H1 (cell line): ENCODE measurements at regions not wholly inside any gene's neighbourhood (a gene's known extent, or its start where the extent isn't known, plus 50 kb on each side); places are given as distances from the start of the nearest gene placed in this dataset.

Experiments used
- CTCF ChIA-PET: fragments of 300-600 bp; sonication (Branson Sonifier 250); formaldehyde crosslinking; loops from one replicate; lab custom pipeline; 2021; ENCODE audit not compliant: partially characterized antibody; lab: Charles Lee
- POLR2A ChIA-PET: fragments of 300-600 bp; sonication (Branson Sonifier 250); formaldehyde crosslinking; loops from one replicate; lab custom pipeline; 2021; ENCODE audit warnings: inconsistent platforms; ENCODE audit not compliant: partially characterized antibody; lab: Charles Lee
- DNase-seq, 2 experiments: peaks; one replicate each; pipeline versions ENCODE4 v3.0.0 to v3.0.0-alpha.2; 2010 to 2022; ENCODE audit warnings: low spot score in 2 of 2, low read depth in 1 of 2, mixed read lengths in 1 of 2
- FAIRE-seq: peaks from 2 replicates; lab custom pipeline; 2011; peaks lifted over from hg19 to GRCh38; lab: Jason Lieb, UNC
- H2AFZ ChIP-seq: 2 replicates; pipeline ENCODE4 v1.8.1; 2012; ENCODE audit warnings: low read length, inconsistent platforms
- H2AK5ac ChIP-seq: 2 replicates; pipeline ENCODE4 v1.6.1; 2013; ENCODE audit warnings: low read depth, low read length
- H2BK120ac ChIP-seq: replicated peaks from 2 replicates; pipeline ENCODE3; 2013; ENCODE audit warnings: low read depth, low read length, inconsistent platforms
- H2BK12ac ChIP-seq: 2 replicates; pipeline ENCODE4 v1.6.1; 2013; ENCODE audit warnings: low read depth, low read length
- H2BK15ac ChIP-seq: 2 replicates; pipeline ENCODE4 v1.6.1; 2013; ENCODE audit warnings: low read length
- H2BK20ac ChIP-seq: 2 replicates; pipeline ENCODE4 v1.6.1; 2013; ENCODE audit warnings: low read length
- H2BK5ac ChIP-seq: 2 replicates; pipeline ENCODE4 v1.6.1; 2013; ENCODE audit warnings: low read depth, low read length
- H3K14ac ChIP-seq: 2 replicates; pipeline ENCODE4 v1.6.1; 2013; ENCODE audit warnings: inconsistent platforms; ENCODE audit not compliant: insufficient read length
- H3K18ac ChIP-seq: 2 replicates; pipeline ENCODE4 v1.6.1; 2013; ENCODE audit warnings: low read length; ENCODE audit errors: extremely low read depth
- H3K23ac ChIP-seq: 2 replicates; pipeline ENCODE4 v1.6.1; 2013; ENCODE audit warnings: inconsistent platforms; ENCODE audit not compliant: insufficient read length
- H3K23me2 ChIP-seq: 2 replicates; pipeline ENCODE4 v1.6.1; 2013; ENCODE audit warnings: low read depth, low read length
- H3K27ac ChIP-seq: 2 replicates; pipeline ENCODE4 v1.6.1; 2011; ENCODE audit warnings: low read depth, low read length, inconsistent platforms
- H3K27me3 ChIP-seq, 4 experiments: replicated peaks in 1 of 4; 1 replicate in 1 of 4; 2 replicates in 3 of 4; pipeline versions ENCODE4 v1.6.1 to v1.8.1; 2011 to 2013; ENCODE audit warnings: low read length in 3 of 4, mild to moderate bottlenecking in 3 of 4, inconsistent platforms in 2 of 4, mixed read lengths in 2 of 4, moderate library complexity in 1 of 4; ENCODE audit not compliant: control insufficient read depth in 3 of 4, insufficient read depth in 3 of 4; ENCODE audit errors: extremely low read depth in 1 of 4
- H3K36me3 ChIP-seq, 4 experiments: 2 replicates each; pipeline versions ENCODE4 v1.6.1 to v1.8.1; 2011 to 2013; ENCODE audit warnings: mild to moderate bottlenecking in 4 of 4, low read length in 3 of 4, moderate library complexity in 2 of 4, control low read depth in 1 of 4, inconsistent platforms in 1 of 4; ENCODE audit not compliant: insufficient read depth in 4 of 4, control insufficient read depth in 2 of 4
- H3K4ac ChIP-seq: replicated peaks from 2 replicates; pipeline ENCODE3; 2013; ENCODE audit warnings: low read length, low read depth, mixed read lengths, inconsistent platforms; ENCODE audit not compliant: insufficient read length
- H3K4me1 ChIP-seq, 4 experiments: replicated peaks in 1 of 4; 1 replicate in 1 of 4; 2 replicates in 3 of 4; pipeline versions ENCODE4 v1.6.1 to v1.8.1; 2011 to 2013; ENCODE audit warnings: low read length in 3 of 4, inconsistent platforms in 2 of 4, mixed read lengths in 1 of 4; ENCODE audit not compliant: insufficient read depth in 4 of 4, control insufficient read depth in 3 of 4
- H3K4me2 ChIP-seq, 2 experiments: 2 replicates each; pipeline versions ENCODE4 v1.6.1 to v1.8.1; 2011 to 2013; ENCODE audit warnings: low read depth in 2 of 2, low read length in 2 of 2, control low read depth in 1 of 2, inconsistent platforms in 1 of 2, mild to moderate bottlenecking in 1 of 2; ENCODE audit not compliant: insufficient read depth in 1 of 2
- H3K4me3 ChIP-seq, 4 experiments: fragments of 200-600, 300-600 bp in 1 of 4; sonication (generic), shearing (Covaris generic), sonication (Bioruptor Twin) in 1 of 4; 2 replicates each; pipeline versions ENCODE4 v1.5.1 to v1.8.1; 2011 to 2016; ENCODE audit warnings: low read length in 4 of 4, low read depth in 3 of 4, control low read depth in 2 of 4, inconsistent platforms in 2 of 4, mild to moderate bottlenecking in 2 of 4, mixed read lengths in 1 of 4, moderate library complexity in 1 of 4; ENCODE audit not compliant: insufficient read depth in 2 of 4; ENCODE audit errors: extremely low read depth in 1 of 4
- H3K56ac ChIP-seq: replicated peaks from 2 replicates; pipeline ENCODE3; 2013; ENCODE audit warnings: low read depth, mild to moderate bottlenecking, mixed read lengths, low read length, inconsistent platforms; ENCODE audit not compliant: insufficient read length
- H3K79me1 ChIP-seq: 2 replicates; pipeline ENCODE4 v1.6.1; 2013; ENCODE audit warnings: low read depth, low read length, control low read depth
- H3K79me2 ChIP-seq, 2 experiments: 2 replicates each; pipeline versions ENCODE4 v1.6.1 to v1.8.1; 2012 to 2013; ENCODE audit warnings: low read length in 2 of 2, mild to moderate bottlenecking in 2 of 2, inconsistent platforms in 1 of 2; ENCODE audit not compliant: insufficient read depth in 2 of 2, control insufficient read depth in 1 of 2
- H3K9ac ChIP-seq, 4 experiments: replicated peaks in 1 of 4; 1 replicate in 1 of 4; 2 replicates in 3 of 4; pipeline versions ENCODE4 v1.6.1 to v1.8.1; 2011 to 2013; ENCODE audit warnings: low read depth in 3 of 4, low read length in 3 of 4, control low read depth in 2 of 4, mild to moderate bottlenecking in 2 of 4, moderate library complexity in 2 of 4, inconsistent platforms in 1 of 4; ENCODE audit errors: extremely low read depth in 1 of 4
- H3K9me3 ChIP-seq, 2 experiments: 2 replicates each; pipeline versions ENCODE4 v1.6.1 to v1.8.1; 2012 to 2013; ENCODE audit warnings: mild to moderate bottlenecking in 2 of 2, moderate library complexity in 2 of 2, control low read depth in 1 of 2, inconsistent platforms in 1 of 2, low read depth in 1 of 2, low read length in 1 of 2, mixed read lengths in 1 of 2; ENCODE audit not compliant: insufficient read depth in 2 of 2
- H4K20me1 ChIP-seq, 2 experiments: replicated peaks in 1 of 2; 2 replicates each; pipeline versions ENCODE3 to v1.8.1; 2011 to 2013; ENCODE audit warnings: inconsistent platforms in 2 of 2, low read length in 2 of 2, mild to moderate bottlenecking in 1 of 2; ENCODE audit not compliant: insufficient read depth in 2 of 2, control insufficient read depth in 1 of 2
- H4K5ac ChIP-seq: 2 replicates; pipeline ENCODE4 v1.6.1; 2013; ENCODE audit warnings: low read length, low read depth, mixed read lengths, inconsistent platforms; ENCODE audit not compliant: insufficient read length
- H4K8ac ChIP-seq: 2 replicates; pipeline ENCODE4 v1.8.0; 2013; ENCODE audit warnings: mild to moderate bottlenecking, moderate library complexity, low read length, inconsistent platforms; ENCODE audit not compliant: insufficient read depth; ENCODE audit errors: extremely low read depth
- H4K91ac ChIP-seq: replicated peaks from 2 replicates; pipeline ENCODE3; 2013; ENCODE audit warnings: low read length, mixed read lengths, inconsistent platforms; ENCODE audit not compliant: insufficient read length
- SIX5 ChIP-seq: IDR thresholded peaks from 2 replicates; pipeline ENCODE4 v1.6.1; 2011; ENCODE audit warnings: mild to moderate bottlenecking, low read depth, low read length
- WGBS, 2 experiments: shearing (Covaris generic) in 1 of 2; methylation state at CpG; one replicate each; pipeline versions ENCODE4 v1.1.6 to v1.1.7; 2013 to 2015; ENCODE audit warnings: low lambda C conversion rate in 2 of 2, mixed read lengths in 2 of 2, inconsistent platforms in 1 of 2, low coverage in 1 of 2, missing lambda C conversion rate in 1 of 2; ENCODE audit not compliant: insufficient replicate concordance in 2 of 2, insufficient coverage in 1 of 2, insufficient read length in 1 of 2; ENCODE audit errors: extremely low coverage in 1 of 2, missing lambda C conversion rate in 1 of 2; 5-methylcytosine and 5-hydroxymethylcytosine counted together

DNA sequence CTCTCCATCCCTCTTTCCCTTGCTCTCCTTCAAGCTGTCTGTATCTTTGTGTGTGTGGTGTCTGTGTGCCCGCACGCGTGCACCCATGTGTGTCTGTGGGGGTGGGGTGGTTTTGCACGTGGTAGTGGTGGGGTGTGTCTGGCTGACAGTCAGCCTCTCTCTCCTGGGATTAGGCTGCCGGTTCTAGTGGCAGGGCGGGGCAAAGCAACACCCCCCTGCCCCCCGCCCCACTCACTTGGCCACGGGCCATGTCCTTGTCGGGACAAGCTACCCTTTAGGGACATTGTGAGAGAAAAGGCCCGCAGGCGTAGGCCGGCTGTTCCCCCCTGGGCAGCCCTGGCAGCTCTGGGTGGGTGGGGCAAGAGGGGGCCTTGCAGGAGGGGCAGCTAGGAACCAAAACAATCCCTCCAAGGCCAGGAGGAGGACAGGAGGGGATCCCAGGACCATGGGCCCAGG lies 182.6 kb downstream of the ALG10 start:
- Histone ChIP-seq H3K79me1 (no peaks in the 10 kb centered on the region), H2BK5ac (no peak overlapping the region), H3K4me3 (no peak overlapping the region), H4K5ac (no peak overlapping the region), H2BK120ac (no peak overlapping the region), H3K9ac (no peak overlapping the region), H3K18ac (no peak overlapping the region), H3K14ac (no peak overlapping the region), H2BK20ac (no peak overlapping the region), H4K20me1 (no peaks in the 10 kb centered on the region), H3K27me3 (no peaks in the 10 kb centered on the region), H3K4me1 (no peaks in the 10 kb centered on the region), H3K56ac (no peak overlapping the region), H4K91ac (no peak overlapping the region), H3K23me2 (no peaks in the 10 kb centered on the region)
- 79% methylated on average over 4 of the region's 12 CpGs; no CpG with 5 or more reads in 1 of the 2 experiments for whole genome bisulfite sequencing, 2 experiments
- no peak for FAIRE-seq
- no peak for DNase-seq
- TF ChIP-seq SIX5: no peak
- TF ChIP-seq, all 59 proteins: peak for 0
- Histone ChIP-seq H3K27ac (no peak overlapping the region), H3K9me3 (peaks cover 71 to 89% of the 10 kb centered on the region in 2 experiments), H2AK5ac (no peak overlapping the region), H3K36me3 (no peaks in the 10 kb centered on the region; a peak in 1 of 8 replicates), H3K4ac (no peak overlapping the region), H2AFZ (no peak overlapping the region), H3K4me2 (no peak overlapping the region), H3K23ac (no peak overlapping the region), H2BK12ac (no peak overlapping the region), H3K79me2 (no peaks in the 10 kb centered on the region), H4K8ac (no peak overlapping the region), H2BK15ac (no peak overlapping the region)
- CTCF ChIA-PET: no interaction called here
- POLR2A ChIA-PET: no interaction called here
